Neural progenitor cell (in vitro differentiated cells): ENCODE measurements at regions not wholly inside any gene's neighbourhood (a gene's known extent, or its start where the extent isn't known, plus 50 kb on each side); places are given as distances from the start of the nearest gene placed in this dataset.
A peak's percentile ranks its signal among the peaks of the same experiment; 100 is the strongest.

Experiments
- DNase-seq: peaks from one replicate; pipeline ENCODE4 v3.0.0-alpha.2; 2016; ENCODE audit warnings: low spot score
- H2AFZ ChIP-seq: fragments of 200-600 bp; sonication (generic); replicated peaks from 2 replicates; pipeline ENCODE4 v1.6.1; 2016; ENCODE audit warnings: antibody characterized with exemption
- H3F3A ChIP-seq: fragments of 200-600 bp; sonication (generic); 2 replicates; pipeline ENCODE4 v1.6.1; 2016; ENCODE audit warnings: antibody characterized with exemption, low read depth
- H3K27ac ChIP-seq: fragments of 200-600 bp; sonication (generic); 2 replicates; pipeline ENCODE4 v1.5.1; 2016; ENCODE audit warnings: mild to moderate bottlenecking
- H3K27me3 ChIP-seq: fragments of 200-600 bp; sonication (generic); 2 replicates; pipeline ENCODE4 v1.6.1; 2016; ENCODE audit warnings: mild to moderate bottlenecking, moderate library complexity
- H3K36me3 ChIP-seq: fragments of 200-600 bp; sonication (generic); 2 replicates; pipeline ENCODE4 v1.5.1; 2016
- H3K4me1 ChIP-seq: fragments of 200-600 bp; sonication (generic); 2 replicates; pipeline ENCODE4 v1.6.1; 2016; ENCODE audit warnings: mixed run types
- H3K4me2 ChIP-seq: fragments of 200-600 bp; sonication (generic); 2 replicates; pipeline ENCODE4 v1.6.1; 2016
- H3K4me3 ChIP-seq: fragments of 200-600 bp; sonication (generic); 2 replicates; pipeline ENCODE4 v1.5.1; 2016
- H3K79me2 ChIP-seq: fragments of 200-600 bp; sonication (generic); 2 replicates; pipeline ENCODE4 v1.6.1; 2016; ENCODE audit warnings: low read depth
- H3K9ac ChIP-seq: fragments of 200-600 bp; sonication (generic); 2 replicates; pipeline ENCODE4 v1.6.1; 2016
- H3K9me3 ChIP-seq: fragments of 200-600 bp; sonication (generic); 2 replicates; pipeline ENCODE4 v1.5.1; 2016; ENCODE audit warnings: low read depth
- H4K20me1 ChIP-seq: fragments of 200-600 bp; sonication (generic); 2 replicates; pipeline ENCODE4 v1.6.1; 2016; ENCODE audit warnings: low read depth
- H3K27ac Mint-ChIP-seq: 3 replicates; pipeline ENCODE4 v1.8.0; 2021; ENCODE audit warnings: mixed read lengths
- H3K27me3 Mint-ChIP-seq: 2 replicates; pipeline ENCODE4 v1.8.0; 2022; ENCODE audit warnings: low read depth, mild to moderate bottlenecking, inconsistent platforms, moderate library complexity, mixed read lengths; ENCODE audit not compliant: insufficient read depth
- H3K36me3 Mint-ChIP-seq: 3 replicates; pipeline ENCODE4 v1.8.0; 2021; ENCODE audit warnings: mixed read lengths
- H3K4me1 Mint-ChIP-seq: 3 replicates; pipeline ENCODE4 v1.8.0; 2021; ENCODE audit warnings: mixed read lengths
- H3K4me3 Mint-ChIP-seq: 3 replicates; pipeline ENCODE4 v1.8.0; 2021; ENCODE audit warnings: mild to moderate bottlenecking, moderate library complexity, mixed read lengths
- H3K9me3 Mint-ChIP-seq: 3 replicates; pipeline ENCODE4 v1.8.0; 2020; ENCODE audit warnings: mixed read lengths
- CTCF ChIP-seq: fragments of 200-600 bp; sonication (generic); IDR thresholded peaks from 2 replicates; pipeline ENCODE4 v1.5.1; 2017; ENCODE audit warnings: antibody characterized with exemption, mild to moderate bottlenecking
- EZH2 ChIP-seq: fragments of 200-600 bp; sonication (generic); IDR thresholded peaks from 2 replicates; pipeline ENCODE4 v1.6.1; 2017; ENCODE audit warnings: antibody characterized with exemption, mild to moderate bottlenecking, moderate library complexity
- EZH2phosphoT487 ChIP-seq: fragments of 200-600 bp; sonication (generic); IDR thresholded peaks from 2 replicates; pipeline ENCODE4 v1.6.1; 2017; ENCODE audit warnings: antibody characterized with exemption

DNA sequence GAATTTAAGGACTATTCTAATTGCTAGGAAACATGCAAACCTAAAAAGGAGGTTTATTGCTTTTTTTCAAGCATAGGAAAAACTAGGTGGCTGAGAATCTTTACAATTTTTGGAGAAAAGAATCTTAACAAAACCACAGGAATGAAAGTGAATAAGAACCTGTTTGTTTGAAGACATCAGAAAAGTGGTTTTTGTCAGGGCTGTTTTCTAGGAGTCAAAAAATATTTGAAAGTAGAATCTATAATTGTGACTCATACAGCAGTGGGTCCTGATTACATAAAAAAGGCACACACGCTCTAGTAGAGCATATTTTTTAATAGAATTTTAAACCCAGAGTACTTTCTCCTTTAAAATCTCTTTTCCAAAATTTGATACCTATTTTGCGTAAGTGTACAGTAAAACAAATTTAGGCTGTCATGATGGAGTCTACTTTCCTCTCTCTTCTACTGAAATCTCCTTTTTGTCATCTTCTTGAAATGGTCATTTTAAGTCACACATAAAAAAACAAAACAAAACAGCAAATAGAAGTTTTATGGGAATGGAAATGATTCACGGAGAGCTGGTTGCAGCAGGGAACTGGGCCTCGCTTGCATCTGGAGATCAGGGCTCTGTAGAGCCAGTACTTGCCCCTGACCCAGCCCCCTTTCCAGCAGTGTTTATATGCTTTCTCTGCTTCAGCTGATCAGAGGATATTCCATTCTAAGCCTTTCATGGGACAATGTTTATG, 59.1 kb upstream of the PELI1 start:
- Histone ChIP-seq H3K79me2 (no peaks in the 10 kb centered on the region), H3K4me1 (peaks cover 11% of the 10 kb centered on the region), H3K27ac (no peak overlapping the region), H3K4me2 (no peak overlapping the region), H3F3A (no peaks in the 10 kb centered on the region), H3K27me3 (no peaks in the 10 kb centered on the region), H3K9ac (no peak overlapping the region), H2AFZ (peak overlapping the region; percentile 95), H3K4me3 (no peak overlapping the region), H4K20me1 (no peaks in the 10 kb centered on the region), H3K9me3 (no peaks in the 10 kb centered on the region), H3K36me3 (no peaks in the 10 kb centered on the region)
- H3K27ac Mint-ChIP-seq, result peak overlapping the region; percentile 98
- peak overlapping the region; percentile 3 for H3K4me3 Mint-ChIP-seq
- TF ChIP-seq EZH2 (no peak), EZH2phosphoT487 (no peak), CTCF (no peak)
- no peaks in the 10 kb centered on the region for H3K36me3 Mint-ChIP-seq
- no peak for DNase-seq
- peaks cover 36% of the 10 kb centered on the region for H3K4me1 Mint-ChIP-seq
- no peaks in the 10 kb centered on the region for H3K9me3 Mint-ChIP-seq
- no peaks in the 10 kb centered on the region for H3K27me3 Mint-ChIP-seq

DNA sequence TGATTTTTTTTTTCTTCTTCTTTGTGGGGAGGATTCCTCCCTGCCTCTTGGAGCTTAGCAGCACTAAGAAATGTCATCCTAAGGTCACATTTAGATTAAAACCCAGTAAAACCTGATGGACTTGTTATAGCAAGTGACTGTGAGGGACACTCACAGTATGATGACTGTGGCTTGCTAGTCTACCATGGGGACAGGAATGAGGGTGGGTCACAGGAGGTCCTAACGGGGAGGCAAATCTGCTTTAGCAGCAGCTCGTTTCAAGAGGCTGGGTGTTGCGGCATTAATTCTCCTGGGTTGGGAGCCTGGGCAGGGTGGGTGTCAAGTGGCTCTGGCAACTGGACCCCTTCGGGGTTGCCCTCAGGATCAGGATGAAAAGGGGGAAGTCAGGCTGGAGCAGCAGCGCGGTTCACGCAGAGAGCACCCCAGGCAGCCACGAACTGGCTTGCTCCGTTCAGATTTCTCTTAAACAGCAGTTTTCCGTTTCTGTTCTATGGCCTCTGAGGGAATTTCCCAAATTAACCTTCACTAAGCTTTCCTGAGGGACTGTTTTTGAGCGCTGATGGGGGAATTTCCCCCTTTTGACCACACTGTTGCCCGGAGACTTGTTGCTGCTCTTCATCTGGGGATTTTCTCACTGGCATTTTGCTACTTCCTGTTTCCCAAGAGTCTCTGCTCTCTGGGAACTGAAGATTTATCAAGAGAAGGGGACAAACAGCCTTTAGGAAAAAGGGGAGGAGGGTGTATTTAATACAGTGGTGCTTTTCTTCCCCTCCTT, 59.8 kb upstream of the PELI1 start:
- H3K4me1 Mint-ChIP-seq, result peaks cover 36% of the 10 kb centered on the region
- Histone ChIP-seq H3K27me3 (no peaks in the 10 kb centered on the region), H3K79me2 (no peaks in the 10 kb centered on the region), H3K9ac (no peak overlapping the region), H3F3A (no peaks in the 10 kb centered on the region), H3K9me3 (no peaks in the 10 kb centered on the region), H3K4me2 (no peak overlapping the region), H3K4me1 (peaks cover 11% of the 10 kb centered on the region), H2AFZ (peak overlapping the region; percentile 95), H3K4me3 (no peak overlapping the region), H3K36me3 (no peaks in the 10 kb centered on the region), H4K20me1 (no peaks in the 10 kb centered on the region), H3K27ac (no peak overlapping the region)
- H3K9me3 Mint-ChIP-seq, result no peaks in the 10 kb centered on the region
- H3K27me3 Mint-ChIP-seq, result no peaks in the 10 kb centered on the region
- no peaks in the 10 kb centered on the region for H3K36me3 Mint-ChIP-seq
- H3K4me3 Mint-ChIP-seq, result peak overlapping the region; percentile 51
- no peak for DNase-seq
- TF ChIP-seq EZH2, result no peak
- TF ChIP-seq CTCF, result no peak
- TF ChIP-seq EZH2phosphoT487, result no peak
- H3K27ac Mint-ChIP-seq, result peak overlapping the region; percentile 98

DNA sequence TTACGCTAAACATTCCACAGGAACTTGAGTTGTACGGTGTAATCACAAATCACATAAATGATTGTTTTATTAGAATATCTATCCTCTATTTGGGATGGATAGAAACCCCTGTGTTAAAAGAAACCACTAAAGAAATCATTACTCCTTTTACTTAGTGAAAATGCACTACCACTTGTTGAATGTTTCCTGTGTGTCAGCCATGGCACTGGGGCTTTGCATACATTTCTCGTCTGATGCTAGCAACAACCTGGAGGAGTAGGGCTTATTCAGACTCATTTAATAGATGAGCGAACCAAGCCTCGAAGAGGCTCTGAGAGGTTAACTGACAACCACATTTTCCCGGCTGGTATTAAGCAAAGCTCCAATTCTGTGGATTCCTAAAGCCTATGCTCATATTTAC, 60.5 kb upstream of the PELI1 start:
- DNase-seq, result no peak
- H2AFZ ChIP-seq, result peak overlapping the region; percentile 95
- peak overlapping the region; percentile 98 for H3K27ac Mint-ChIP-seq
- H3K27me3 Mint-ChIP-seq, result no peaks in the 10 kb centered on the region
- no peaks in the 10 kb centered on the region for H3K79me2 ChIP-seq
- no peak overlapping the region for H3K4me3 ChIP-seq
- H3K27ac ChIP-seq, result no peak overlapping the region
- peaks cover 36% of the 10 kb centered on the region for H3K4me1 Mint-ChIP-seq
- no peak overlapping the region for H3K9ac ChIP-seq
- TF ChIP-seq CTCF, result no peak
- TF ChIP-seq EZH2, result no peak
- no peak for TF ChIP-seq EZH2phosphoT487
- H3K9me3 ChIP-seq, result no peaks in the 10 kb centered on the region
- peaks cover 11% of the 10 kb centered on the region for H3K4me1 ChIP-seq
- H3K27me3 ChIP-seq, result no peaks in the 10 kb centered on the region
- no peak overlapping the region for H3K4me3 Mint-ChIP-seq
- no peaks in the 10 kb centered on the region for H3K9me3 Mint-ChIP-seq
- no peak overlapping the region for H3K4me2 ChIP-seq
- H3K36me3 Mint-ChIP-seq, result no peaks in the 10 kb centered on the region
- H4K20me1 ChIP-seq, result no peaks in the 10 kb centered on the region
- H3K36me3 ChIP-seq, result no peaks in the 10 kb centered on the region
- H3F3A ChIP-seq, result no peaks in the 10 kb centered on the region
